ENCODE measurements at regions not wholly inside any gene's neighbourhood (a gene's known extent, or its start where the extent isn't known, plus 50 kb on each side); places are given as distances from the start of the nearest gene placed in this dataset.

GRCh38 chrX:33686105-33686504 is 446.0 kb downstream of the FAM47A start:
- TF ChIP-seq, protein P1, sequence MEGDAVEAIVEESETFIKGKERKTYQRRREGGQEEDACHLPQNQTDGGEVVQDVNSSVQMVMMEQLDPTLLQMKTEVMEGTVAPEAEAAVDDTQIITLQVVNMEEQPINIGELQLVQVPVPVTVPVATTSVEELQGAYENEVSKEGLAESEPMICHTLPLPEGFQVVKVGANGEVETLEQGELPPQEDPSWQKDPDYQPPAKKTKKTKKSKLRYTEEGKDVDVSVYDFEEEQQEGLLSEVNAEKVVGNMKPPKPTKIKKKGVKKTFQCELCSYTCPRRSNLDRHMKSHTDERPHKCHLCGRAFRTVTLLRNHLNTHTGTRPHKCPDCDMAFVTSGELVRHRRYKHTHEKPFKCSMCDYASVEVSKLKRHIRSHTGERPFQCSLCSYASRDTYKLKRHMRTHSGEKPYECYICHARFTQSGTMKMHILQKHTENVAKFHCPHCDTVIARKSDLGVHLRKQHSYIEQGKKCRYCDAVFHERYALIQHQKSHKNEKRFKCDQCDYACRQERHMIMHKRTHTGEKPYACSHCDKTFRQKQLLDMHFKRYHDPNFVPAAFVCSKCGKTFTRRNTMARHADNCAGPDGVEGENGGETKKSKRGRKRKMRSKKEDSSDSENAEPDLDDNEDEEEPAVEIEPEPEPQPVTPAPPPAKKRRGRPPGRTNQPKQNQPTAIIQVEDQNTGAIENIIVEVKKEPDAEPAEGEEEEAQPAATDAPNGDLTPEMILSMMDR (conservative IDR thresholded peaks at IDR 0.05; ENCODE audit: low read depth): no peak
- ChIA-PET CTCF (no interaction called here), POLR2A (ENCODE audit: low non-redundant PET) (no interaction called here)
- no peak for DNase-seq (ENCODE audit: low spot score)
- no peak overlapping the region for H3K27ac ChIP-seq
